ENCODE measurements at regions not wholly inside any gene's neighbourhood (a gene's known extent, or its start where the extent isn't known, plus 50 kb on each side); places are given as distances from the start of the nearest gene placed in this dataset.

GRCh38 chr2:238709325-238710025 is 138.4 kb upstream of the TWIST2 start:
- no peak for TF ChIP-seq CTCF (tag by site-specific recombination; IDR thresholded peaks at IDR 0.05)
- TF ChIP-seq ZNF518A (tag by site-specific recombination; conservative IDR thresholded peaks at IDR 0.05; ENCODE audit: low read depth), result no peak
- no peak for TF ChIP-seq INSM2 (tag by site-specific recombination; IDR thresholded peaks at IDR 0.05)
- no peak for TF ChIP-seq ZSCAN5A (tag by site-specific recombination; IDR thresholded peaks at IDR 0.05)
- no peak for TF ChIP-seq PBX3 (CRISPR knock-in tag; IDR thresholded peaks at IDR 0.05)
- TF ChIP-seq TCF7L2 (IDR thresholded peaks at IDR 0.05; ENCODE audit: borderline replicate concordance, low read depth, low read length), result no peak
- TF ChIP-seq ZNF514 (tag by site-specific recombination; IDR thresholded peaks at IDR 0.05), result no peak
- TF ChIP-seq REST (tag by site-specific recombination; IDR thresholded peaks at IDR 0.05), result no peak
- no peak for TF ChIP-seq YY1 (tag by site-specific recombination; IDR thresholded peaks at IDR 0.05)
- TF ChIP-seq ZNF121 (tag by site-specific recombination; IDR thresholded peaks at IDR 0.05), result no peak
- no peak for TF ChIP-seq ZNF138 (tag by site-specific recombination; IDR thresholded peaks at IDR 0.05; ENCODE audit: borderline replicate concordance)
